ENCODE measurements at regions not wholly inside any gene's neighbourhood (a gene's known extent, or its start where the extent isn't known, plus 50 kb on each side); places are given as distances from the start of the nearest gene placed in this dataset.

- Histone ChIP-seq H3K27ac (ENCODE audit: low read depth, low read length) (no peak overlapping the region), H2AK5ac (ENCODE audit: low read depth, low read length) (no peak overlapping the region), H3K27me3 (replicated peaks in 1 of 4; ENCODE audit: control insufficient read depth in 3 of 4, extremely low read depth in 1 of 4, insufficient read depth in 3 of 4, low read length in 3 of 4) (no peaks in the 10 kb centered on the region; a peak in 1 of 7 replicates), H3K4ac (replicated peaks; ENCODE audit: insufficient read length, low read depth, low read length) (no peak overlapping the region), H2AFZ (ENCODE audit: low read length) (no peak overlapping the region), H3K4me3 (ENCODE audit: extremely low read depth in 1 of 4, insufficient read depth in 2 of 4, low read depth in 3 of 4, low read length in 4 of 4) (no peak overlapping the region), H4K5ac (ENCODE audit: insufficient read length, low read depth, low read length) (no peak overlapping the region), H2BK20ac (ENCODE audit: low read length) (no peak overlapping the region), H2BK12ac (ENCODE audit: low read depth, low read length) (no peak overlapping the region), H3K4me1 (replicated peaks in 1 of 4; ENCODE audit: control insufficient read depth in 3 of 4, insufficient read depth in 4 of 4, low read length in 3 of 4) (no peaks in the 10 kb centered on the region), H2BK120ac (replicated peaks; ENCODE audit: low read depth, low read length) (no peak overlapping the region), H3K18ac (ENCODE audit: extremely low read depth, low read length) (no peak overlapping the region), H3K23ac (ENCODE audit: insufficient read length) (no peak overlapping the region), H3K36me3 (ENCODE audit: control insufficient read depth in 2 of 4, insufficient read depth in 4 of 4, low read length in 3 of 4) (no peaks in the 10 kb centered on the region; a peak in 1 of 8 replicates), H4K8ac (ENCODE audit: extremely low read depth, insufficient read depth, low read length) (no peak overlapping the region), H2BK5ac (ENCODE audit: low read depth, low read length) (no peak overlapping the region), H3K14ac (ENCODE audit: insufficient read length) (no peak overlapping the region), H3K9ac (replicated peaks in 1 of 4; ENCODE audit: extremely low read depth in 1 of 4, low read depth in 3 of 4, low read length in 3 of 4) (no peak overlapping the region), H3K4me2 (ENCODE audit: insufficient read depth in 1 of 2, low read depth in 2 of 2, low read length in 2 of 2) (no peak overlapping the region), H2BK15ac (ENCODE audit: low read length) (no peak overlapping the region), H3K23me2 (ENCODE audit: low read depth, low read length) (peaks cover 4% of the 10 kb centered on the region; the same call in 1 of the 2 replicates), H3K79me1 (ENCODE audit: low read depth, low read length) (no peaks in the 10 kb centered on the region), H4K20me1 (replicated peaks in 1 of 2; ENCODE audit: control insufficient read depth in 1 of 2, insufficient read depth in 2 of 2, low read length in 2 of 2) (no peaks in the 10 kb centered on the region), H3K9me3 (ENCODE audit: insufficient read depth in 2 of 2, low read depth in 1 of 2, low read length in 1 of 2) (no peaks in the 10 kb centered on the region; a peak in 1 of 4 replicates), H4K91ac (replicated peaks; ENCODE audit: insufficient read length, low read length) (no peak overlapping the region), H3K79me2 (ENCODE audit: control insufficient read depth in 1 of 2, insufficient read depth in 2 of 2, low read length in 2 of 2) (no peaks in the 10 kb centered on the region), H3K56ac (replicated peaks; ENCODE audit: insufficient read length, low read depth, low read length) (no peak overlapping the region)
- 92% methylated on average over 3 of the region's 3 CpGs; no CpG with 5 or more reads in 1 of the 2 experiments for WGBS, 2 experiments (ENCODE audit: extremely low coverage in 1 of 2, insufficient coverage in 1 of 2, insufficient read length in 1 of 2, insufficient replicate concordance in 2 of 2, low coverage in 1 of 2, low lambda C conversion rate in 2 of 2, missing lambda C conversion rate in 1 of 2)
- no peak for FAIRE-seq
- CTCF ChIA-PET (ENCODE audit: partially characterized antibody): no interaction called here
- no peak for DNase-seq (ENCODE audit: low read depth in 1 of 2, low spot score in 2 of 2)
- POLR2A ChIA-PET (ENCODE audit: partially characterized antibody): no interaction called here
- no peak for TF ChIP-seq CBX8 (IDR thresholded peaks at IDR 0.05; ENCODE audit: borderline replicate concordance, low read depth, low read length)
- TF ChIP-seq CTBP2 (IDR thresholded peaks at IDR 0.05; ENCODE audit: borderline replicate concordance, insufficient read depth, insufficient read length, low read length): no peak
- no peak for TF ChIP-seq CHD2 (IDR thresholded peaks at IDR 0.05; ENCODE audit: low read length)
- no peak for TF ChIP-seq BRCA1 (IDR thresholded peaks at IDR 0.05; ENCODE audit: low read depth, low read length)
- no peak for TF ChIP-seq ZNF274 (IDR thresholded peaks at IDR 0.05; ENCODE audit: borderline replicate concordance, extremely low read depth, low read length)
- TF ChIP-seq RAD21 (IDR thresholded peaks at IDR 0.05 in 1 of 2, conservative IDR thresholded peaks at IDR 0.05 in 1 of 2; ENCODE audit: low read depth in 2 of 2, low read length in 2 of 2): no peak
- no peak for TF ChIP-seq EGR1 (IDR thresholded peaks at IDR 0.05; ENCODE audit: borderline replicate concordance, low read depth, low read length)
- TF ChIP-seq POLR2A (IDR thresholded peaks at IDR 0.05; ENCODE audit: control extremely low read depth in 1 of 2, low read depth in 2 of 2, low read length in 2 of 2): no peak
Measured at GRCh38 chr12:131491916-131492490, 218.9 kb upstream of the SFSWAP start.

Measured in H1 (cell line).